Mucosa of rectum (tissue), 2 donors: ENCODE measurements at regions not wholly inside any gene's neighbourhood (a gene's known extent, or its start where the extent isn't known, plus 50 kb on each side); places are given as distances from the start of the nearest gene placed in this dataset.
"Not testable (repeated sequence)": the region's sequence is repeated elsewhere in the genome, so short reads cannot be mapped to it uniquely, and the experiment has no call there.

Experiments
- H3K27ac ChIP-seq, 2 donors: one replicate each; pipeline ENCODE4 v1.7.0; 2013; ENCODE audit warnings: inconsistent platforms in 2 of 2, low read depth in 2 of 2, low read length in 2 of 2
- H3K27me3 ChIP-seq, 2 donors: one replicate each; pipeline ENCODE4 v1.7.0; 2013; ENCODE audit warnings: low read length in 2 of 2; ENCODE audit not compliant: control insufficient read depth in 2 of 2, insufficient read depth in 2 of 2
- H3K36me3 ChIP-seq, 2 donors: one replicate each; pipeline ENCODE4 v1.7.0; 2013; ENCODE audit warnings: low read length in 2 of 2; ENCODE audit not compliant: control insufficient read depth in 2 of 2, insufficient read depth in 2 of 2
- H3K4me1 ChIP-seq, 2 donors: one replicate each; pipeline ENCODE4 v1.7.0; 2013; ENCODE audit warnings: low read length in 2 of 2, mild to moderate bottlenecking in 1 of 2; ENCODE audit not compliant: control insufficient read depth in 2 of 2, insufficient read depth in 2 of 2
- H3K4me3 ChIP-seq, 2 donors: one replicate each; pipeline ENCODE4 v1.7.0; 2013; ENCODE audit warnings: low read length in 2 of 2
- H3K9ac ChIP-seq, 2 donors: one replicate each; pipeline ENCODE4 v1.7.0; 2013; ENCODE audit warnings: low read length in 2 of 2, low read depth in 1 of 2, mild to moderate bottlenecking in 1 of 2
- H3K9me3 ChIP-seq, 2 donors: one replicate each; pipeline ENCODE4 v1.7.0; 2013; ENCODE audit warnings: low read length in 2 of 2; ENCODE audit not compliant: control insufficient read depth in 2 of 2
- donor health status: healthy.
- donor health status: Normal muscosa, but diverticular disease.

- H3K36me3 ChIP-seq, H3K4me1 ChIP-seq, H3K4me3 ChIP-seq, H3K27ac ChIP-seq, H3K9me3 ChIP-seq, H3K9ac ChIP-seq, H3K27me3 ChIP-seq: not testable (repeated sequence)
Measured at GRCh38 chr5:98237794-98238193, 535.7 kb upstream of the RGMB start.

DNA sequence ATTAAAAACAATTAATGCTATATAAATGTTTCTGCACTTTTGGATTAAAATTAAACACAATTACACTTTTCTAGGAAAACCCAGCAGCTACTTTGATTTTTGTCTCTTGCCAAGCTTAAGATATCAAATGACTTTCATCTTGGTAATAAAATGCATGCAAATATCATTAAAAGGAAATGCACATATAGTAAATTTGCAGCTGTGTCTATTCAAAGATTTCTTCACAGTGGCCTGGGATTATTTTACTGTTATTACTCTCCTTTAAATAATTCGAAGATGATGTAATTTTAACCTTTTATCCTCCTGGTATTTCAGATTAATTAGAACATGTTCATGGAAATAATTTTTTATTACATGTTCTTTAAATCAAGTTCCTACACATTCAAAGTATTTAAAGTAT, 529.5 kb upstream of the RGMB start:
- no peak overlapping the region for H3K4me3 ChIP-seq
- H3K27ac ChIP-seq, result no peak overlapping the region
- no peak overlapping the region for H3K9ac ChIP-seq
- no peaks in the 10 kb centered on the region for H3K4me1 ChIP-seq
- no peaks in the 10 kb centered on the region for H3K27me3 ChIP-seq
- H3K36me3 ChIP-seq, result no peaks in the 10 kb centered on the region
- no peaks in the 10 kb centered on the region for H3K9me3 ChIP-seq

GRCh38 chr5:98248949-98249348, 524.5 kb upstream of the RGMB start:
- no peaks in the 10 kb centered on the region for H3K4me1 ChIP-seq
- no peak overlapping the region for H3K9ac ChIP-seq
- no peak overlapping the region for H3K27ac ChIP-seq
- H3K4me3 ChIP-seq, result no peak overlapping the region
- H3K27me3 ChIP-seq, result no peaks in the 10 kb centered on the region
- no peaks in the 10 kb centered on the region for H3K36me3 ChIP-seq
- H3K9me3 ChIP-seq, result no peaks in the 10 kb centered on the region

DNA sequence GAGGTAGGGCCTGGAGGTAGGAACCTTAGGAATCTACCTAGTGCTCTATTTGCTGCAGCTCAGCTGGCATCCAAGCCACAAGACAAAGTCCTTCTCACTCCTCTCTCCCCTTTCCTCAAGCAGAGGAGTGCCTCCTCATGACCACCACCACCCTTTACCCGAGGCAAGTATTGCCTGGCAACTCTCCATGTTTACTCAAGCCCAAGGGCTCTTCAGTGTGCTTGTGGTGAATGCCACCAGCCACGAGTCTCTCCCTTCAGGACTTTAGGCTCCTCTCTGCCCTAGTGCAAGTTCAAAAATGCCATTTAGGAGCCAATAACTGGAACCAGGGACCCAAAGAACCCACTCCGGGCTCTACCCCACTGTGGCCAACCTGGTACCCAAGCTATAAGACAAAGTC, 514.5 kb upstream of the RGMB start:
- peaks cover 0 to 2% of the 10 kb centered on the region in 2 donors for H3K9me3 ChIP-seq
- H3K27ac ChIP-seq, result no peak overlapping the region
- no peaks in the 10 kb centered on the region for H3K4me1 ChIP-seq
- H3K9ac ChIP-seq, result no peak overlapping the region
- no peak overlapping the region for H3K4me3 ChIP-seq
- H3K27me3 ChIP-seq, result no peaks in the 10 kb centered on the region
- H3K36me3 ChIP-seq, result no peaks in the 10 kb centered on the region

- Histone ChIP-seq H3K27ac (no peak overlapping the region), H3K9me3 (peaks cover 0 to 2% of the 10 kb centered on the region in 2 donors), H3K9ac (no peak overlapping the region), H3K27me3 (no peaks in the 10 kb centered on the region), H3K4me3 (no peak overlapping the region), H3K36me3 (no peaks in the 10 kb centered on the region), H3K4me1 (no peaks in the 10 kb centered on the region)
Measured at GRCh38 chr5:98259595-98259994, 513.9 kb upstream of the RGMB start.

GRCh38 chr5:98263084-98263483, 510.4 kb upstream of the RGMB start:
- H3K9me3 ChIP-seq, result peaks cover 0 to 2% of the 10 kb centered on the region in 2 donors
- H3K4me3 ChIP-seq, result no peak overlapping the region
- no peaks in the 10 kb centered on the region for H3K4me1 ChIP-seq
- H3K9ac ChIP-seq, result no peak overlapping the region
- no peaks in the 10 kb centered on the region for H3K36me3 ChIP-seq
- no peak overlapping the region for H3K27ac ChIP-seq
- no peaks in the 10 kb centered on the region for H3K27me3 ChIP-seq

GRCh38 chr5:98268162-98268860, 505.2 kb upstream of the RGMB start:
- Histone ChIP-seq H3K27ac (no peak overlapping the region), H3K9me3 (no peaks in the 10 kb centered on the region), H3K9ac (no peak overlapping the region), H3K4me3 (no peak overlapping the region), H3K27me3 (no peaks in the 10 kb centered on the region), H3K4me1 (no peaks in the 10 kb centered on the region), H3K36me3 (no peaks in the 10 kb centered on the region)

GRCh38 chr5:98275980-98276379, 497.5 kb upstream of the RGMB start:
- no peaks in the 10 kb centered on the region for H3K27me3 ChIP-seq

GRCh38 chr5:98282521-98282920, 490.9 kb upstream of the RGMB start:
- H3K27me3 ChIP-seq, result no peaks in the 10 kb centered on the region
- no peak overlapping the region for H3K27ac ChIP-seq
- no peaks in the 10 kb centered on the region for H3K36me3 ChIP-seq
- no peaks in the 10 kb centered on the region for H3K9me3 ChIP-seq
- H3K9ac ChIP-seq, result no peak overlapping the region
- no peaks in the 10 kb centered on the region for H3K4me1 ChIP-seq
- no peak overlapping the region for H3K4me3 ChIP-seq

More at GRCh38 chr5:98275980-98276379, 497.5 kb upstream of the RGMB start:
- Histone ChIP-seq H3K9me3 (no peaks in the 10 kb centered on the region), H3K4me3 (no peak overlapping the region), H3K9ac (no peak overlapping the region), H3K27ac (no peak overlapping the region), H3K36me3 (no peaks in the 10 kb centered on the region), H3K4me1 (no peaks in the 10 kb centered on the region)

DNA sequence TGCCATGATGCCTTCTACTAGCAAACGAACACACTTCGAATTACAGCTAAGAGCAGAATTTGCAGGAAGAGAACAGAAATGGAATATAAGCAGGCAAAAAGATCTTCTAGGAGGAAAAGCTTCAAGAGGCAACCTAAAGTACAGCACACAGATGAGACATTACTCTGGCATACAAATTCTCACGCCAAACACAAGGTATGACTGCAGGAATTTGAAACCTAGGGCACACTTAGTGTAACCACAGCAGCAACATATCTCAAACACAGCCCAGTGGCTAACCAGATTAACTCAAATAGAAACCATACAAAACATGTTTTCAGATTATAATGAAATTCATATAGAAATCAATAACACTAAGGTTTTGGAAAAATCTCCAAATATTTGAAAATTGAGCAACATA, 481.0 kb upstream of the RGMB start:
- no peak overlapping the region for H3K27ac ChIP-seq
- no peaks in the 10 kb centered on the region for H3K9me3 ChIP-seq
- no peak overlapping the region for H3K9ac ChIP-seq
- no peaks in the 10 kb centered on the region for H3K4me1 ChIP-seq
- no peaks in the 10 kb centered on the region for H3K27me3 ChIP-seq
- H3K36me3 ChIP-seq, result no peaks in the 10 kb centered on the region
- no peak overlapping the region for H3K4me3 ChIP-seq

DNA sequence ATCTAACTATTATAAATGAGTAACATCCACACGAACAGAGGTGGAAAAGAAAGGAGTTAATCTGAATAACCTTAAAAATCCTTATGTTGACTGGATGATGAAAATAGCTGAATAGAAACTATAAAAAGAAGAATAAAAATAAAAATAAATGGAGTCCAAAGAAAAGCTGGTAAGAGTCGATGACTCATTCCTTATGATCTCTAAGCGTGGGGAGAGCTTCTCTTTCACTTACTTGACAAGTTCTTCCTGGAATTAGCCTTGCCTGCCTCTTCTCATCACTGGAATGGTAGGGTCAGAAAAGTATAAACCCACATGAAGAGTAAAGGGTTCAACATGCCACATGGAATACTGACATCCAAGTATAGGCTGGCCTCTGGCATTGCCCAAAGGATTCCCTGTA, 477.0 kb upstream of the RGMB start:
- Histone ChIP-seq H3K9me3 (no peaks in the 10 kb centered on the region), H3K9ac (no peak overlapping the region), H3K27me3 (no peaks in the 10 kb centered on the region), H3K4me3 (no peak overlapping the region), H3K27ac (no peak overlapping the region), H3K4me1 (no peaks in the 10 kb centered on the region), H3K36me3 (no peaks in the 10 kb centered on the region)
